Right lobe of liver (tissue), 6 donors: ENCODE measurements at regions not wholly inside any gene's neighbourhood (a gene's known extent, or its start where the extent isn't known, plus 50 kb on each side); places are given as distances from the start of the nearest gene placed in this dataset.

Experiments
- ATAC-seq, 4 donors: fragments of 200-7000 bp; cut with Tn5 transposase; one replicate each; pipeline ENCODE4 v1.9.1; 2020; ENCODE audit warnings: mild to moderate bottlenecking in 4 of 4, moderate library complexity in 4 of 4
- DNase-seq, 3 donors: peaks; one replicate each; pipeline ENCODE4 v3.0.0-alpha.2; 2020
- H3K27ac ChIP-seq, 3 donors: fragments of 200-600 bp; one replicate each; pipeline ENCODE4 v1.8.0; 2022
- H3K27me3 ChIP-seq, 2 donors: fragments of 200-600 bp; one replicate each; pipeline ENCODE4 v1.8.0; 2022
- H3K36me3 ChIP-seq, 4 donors: fragments of 200-600 bp; sonication (generic) in 1 of 4; one replicate each; pipeline versions ENCODE4 v1.5.1 to v1.8.0; 2017 to 2022; ENCODE audit warnings: control low read depth in 1 of 4
- H3K4me1 ChIP-seq, 4 donors: fragments of 200-600 bp; sonication (generic) in 1 of 4; one replicate each; pipeline versions ENCODE4 v1.5.1 to v1.8.0; 2017 to 2022; ENCODE audit warnings: control low read depth in 1 of 4
- H3K4me3 ChIP-seq, 3 donors: fragments of 200-600 bp; one replicate each; pipeline ENCODE4 v1.8.0; 2022
- H3K9me3 ChIP-seq, 4 donors: fragments of 200-600 bp; sonication (generic) in 1 of 4; one replicate each; pipeline versions ENCODE4 v1.5.1 to v1.8.0; 2017 to 2022; ENCODE audit warnings: control low read depth in 1 of 4
- POLR2A ChIP-seq: fragments of 450-650 bp; IDR thresholded peaks from one replicate; pipeline ENCODE4 v1.6.1; 2017; ENCODE audit warnings: antibody characterized with exemption, mild to moderate bottlenecking
- WGBS: methylation state at CpG from one replicate; pipeline ENCODE4 v1.1.6; 2018; ENCODE audit warnings: low coverage, low lambda C conversion rate; ENCODE audit not compliant: insufficient coverage; ENCODE audit errors: missing lambda C conversion rate; 5-methylcytosine and 5-hydroxymethylcytosine counted together
- intact Hi-C, 2 donors: fragments of 100-400 bp; cut with DNase I; formaldehyde crosslinking; loops; one replicate each; pipeline versions ENCODE4 v1.11.2 to v1.14.1; 2022
- TF ChIP-seq, protein P1 (sequence below), 4 donors: fragments of 200-600 bp in 3 of 4; fragments of 450-650 bp in 1 of 4; IDR thresholded peaks; one replicate each; pipeline versions ENCODE4 v1.5.1 to v1.8.0; 2016 to 2022; ENCODE audit warnings: antibody characterized with exemption in 4 of 4, mild to moderate bottlenecking in 2 of 4
- donor health status: DM: no; HTN: yes; CAD: no.
- donor health status: DM: no; HTN: no; CAD: no.
- donor health status: DM: no; HTN: no; CAD: no.
- donor health status: DM: no; HTN: yes; CAD: no.
- donor health status: DM: no; HTN: yes; CAD: no.

- Histone ChIP-seq H3K4me1 (no peaks in the 10 kb centered on the region), H3K27me3 (no peaks in the 10 kb centered on the region), H3K27ac (no peak overlapping the region), H3K9me3 (no peaks in the 10 kb centered on the region), H3K36me3 (no peaks in the 10 kb centered on the region), H3K4me3 (no peak overlapping the region)
- no peak for TF ChIP-seq POLR2A
- TF ChIP-seq, protein P1, sequence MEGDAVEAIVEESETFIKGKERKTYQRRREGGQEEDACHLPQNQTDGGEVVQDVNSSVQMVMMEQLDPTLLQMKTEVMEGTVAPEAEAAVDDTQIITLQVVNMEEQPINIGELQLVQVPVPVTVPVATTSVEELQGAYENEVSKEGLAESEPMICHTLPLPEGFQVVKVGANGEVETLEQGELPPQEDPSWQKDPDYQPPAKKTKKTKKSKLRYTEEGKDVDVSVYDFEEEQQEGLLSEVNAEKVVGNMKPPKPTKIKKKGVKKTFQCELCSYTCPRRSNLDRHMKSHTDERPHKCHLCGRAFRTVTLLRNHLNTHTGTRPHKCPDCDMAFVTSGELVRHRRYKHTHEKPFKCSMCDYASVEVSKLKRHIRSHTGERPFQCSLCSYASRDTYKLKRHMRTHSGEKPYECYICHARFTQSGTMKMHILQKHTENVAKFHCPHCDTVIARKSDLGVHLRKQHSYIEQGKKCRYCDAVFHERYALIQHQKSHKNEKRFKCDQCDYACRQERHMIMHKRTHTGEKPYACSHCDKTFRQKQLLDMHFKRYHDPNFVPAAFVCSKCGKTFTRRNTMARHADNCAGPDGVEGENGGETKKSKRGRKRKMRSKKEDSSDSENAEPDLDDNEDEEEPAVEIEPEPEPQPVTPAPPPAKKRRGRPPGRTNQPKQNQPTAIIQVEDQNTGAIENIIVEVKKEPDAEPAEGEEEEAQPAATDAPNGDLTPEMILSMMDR (IDR thresholded peaks at IDR 0.05): no peak
- WGBS: 12% methylated on average over 6 of the region's 7 CpGs
- intact Hi-C loops: no loop called here
- ATAC-seq: no peak
- no peak for DNase-seq
Observed at GRCh38 chr2:195307751-195308150, 349.3 kb upstream of the SLC39A10 start.

GRCh38 chr2:195304310-195304709 is 352.7 kb upstream of the SLC39A10 start:
- intact Hi-C loops: no loop called here
- TF ChIP-seq, protein P1 (IDR thresholded peaks at IDR 0.05): peak in 1 of 4 donors; percentile 23
- no peak for TF ChIP-seq POLR2A
- no peak overlapping the region for H3K27ac ChIP-seq
- ATAC-seq (peak in 1 of 4 donors; percentile 40), DNase-seq (no peak)
- WGBS: 69% methylated on average over 4 of the region's 5 CpGs
- H3K4me1 ChIP-seq: no peaks in the 10 kb centered on the region
- no peaks in the 10 kb centered on the region for H3K27me3 ChIP-seq
- H3K36me3 ChIP-seq: no peaks in the 10 kb centered on the region
- H3K4me3 ChIP-seq: no peak overlapping the region
- H3K9me3 ChIP-seq: no peaks in the 10 kb centered on the region

DNA sequence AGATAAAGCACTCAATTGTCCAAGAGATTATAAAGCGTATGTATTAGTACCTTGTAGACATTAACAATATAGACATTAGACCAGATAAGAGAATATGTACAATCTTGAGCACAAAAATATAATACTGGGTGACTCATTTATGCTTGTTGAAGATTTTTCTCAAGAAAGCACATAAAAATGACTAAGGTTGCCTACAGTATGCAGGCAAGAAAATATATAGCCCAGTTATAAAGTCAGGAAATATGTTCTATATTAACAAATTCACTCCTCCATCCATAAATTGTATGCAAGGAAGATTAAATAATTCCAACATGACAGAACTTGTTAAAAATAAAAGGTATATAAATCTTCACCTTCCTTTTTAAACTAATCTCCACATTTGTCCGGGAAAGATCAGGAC is 356.4 kb upstream of the SLC39A10 start:
- H3K4me1 ChIP-seq: no peaks in the 10 kb centered on the region
- H3K27ac ChIP-seq: no peak overlapping the region
- DNase-seq (no peak), ATAC-seq (no peak)
- intact Hi-C loops: no loop called here
- no peaks in the 10 kb centered on the region for H3K27me3 ChIP-seq
- H3K9me3 ChIP-seq: no peaks in the 10 kb centered on the region
- H3K36me3 ChIP-seq: no peaks in the 10 kb centered on the region
- H3K4me3 ChIP-seq: no peak overlapping the region
- 43% methylated on average over 2 of the region's 2 CpGs for WGBS
- TF ChIP-seq, protein P1 (IDR thresholded peaks at IDR 0.05): no peak
- TF ChIP-seq POLR2A: no peak

DNA sequence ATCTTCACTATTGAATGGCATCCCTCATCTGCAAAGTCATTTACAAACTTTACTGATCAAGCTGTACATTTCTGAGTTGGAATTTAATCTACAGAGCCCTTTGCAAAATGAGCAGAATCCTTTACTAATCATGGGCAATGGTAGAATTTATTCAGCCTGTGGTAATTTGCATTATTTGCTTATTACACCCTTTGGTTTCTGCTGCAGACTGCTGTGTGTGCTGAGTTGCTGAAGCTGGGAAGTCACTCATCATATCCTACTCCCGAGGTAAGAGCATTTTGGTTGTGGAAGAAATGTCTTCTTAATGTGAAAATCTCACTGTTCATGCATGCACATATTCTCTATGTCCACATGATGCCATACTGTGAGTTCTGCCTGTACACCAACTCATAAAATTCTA is 357.4 kb upstream of the SLC39A10 start:
- no peaks in the 10 kb centered on the region for H3K36me3 ChIP-seq
- H3K4me3 ChIP-seq: no peak overlapping the region
- WGBS: 30% methylated on average over 1 of the region's 1 CpG
- H3K27me3 ChIP-seq: no peaks in the 10 kb centered on the region
- H3K9me3 ChIP-seq: no peaks in the 10 kb centered on the region
- ATAC-seq: no peak
- no peak overlapping the region for H3K27ac ChIP-seq
- no peak for DNase-seq
- no peaks in the 10 kb centered on the region for H3K4me1 ChIP-seq
- TF ChIP-seq, protein P1 (IDR thresholded peaks at IDR 0.05): no peak
- no peak for TF ChIP-seq POLR2A
- intact Hi-C loops: no loop called here

DNA sequence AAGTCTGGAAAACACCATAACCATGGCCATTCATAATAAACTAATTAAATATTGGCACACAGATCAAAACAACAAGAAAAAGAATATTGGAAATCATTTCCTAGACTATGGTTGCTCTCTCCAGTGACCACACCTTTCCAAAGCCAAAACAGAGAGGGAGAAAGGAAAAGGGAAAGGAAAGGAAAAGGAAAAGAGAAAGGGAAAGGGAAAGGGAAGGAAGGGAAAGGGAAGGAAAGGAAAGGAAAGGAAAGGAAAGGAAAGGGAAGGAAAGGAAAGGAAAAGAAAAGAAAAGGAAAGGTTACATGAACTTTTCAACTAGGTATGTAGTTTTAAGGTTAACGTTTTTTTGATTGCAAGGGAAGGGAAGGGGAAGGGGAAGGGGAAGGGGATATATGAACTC is 360.5 kb upstream of the SLC39A10 start:
- no peak overlapping the region for H3K4me3 ChIP-seq
- intact Hi-C loops: no loop called here
- WGBS: 17% methylated on average over 1 of the region's 1 CpG

More for the DNA sequence above, 360.5 kb upstream of the SLC39A10 start:
- H3K36me3 ChIP-seq: no peaks in the 10 kb centered on the region
- H3K9me3 ChIP-seq: no peaks in the 10 kb centered on the region
- no peaks in the 10 kb centered on the region for H3K27me3 ChIP-seq
- no peak overlapping the region for H3K27ac ChIP-seq
- no peaks in the 10 kb centered on the region for H3K4me1 ChIP-seq
- no peak for DNase-seq
- TF ChIP-seq POLR2A: no peak
- TF ChIP-seq, protein P1 (IDR thresholded peaks at IDR 0.05): no peak
- no peak for ATAC-seq
